HG03460 (cell line): ENCODE measurements at regions not wholly inside any gene's neighbourhood (a gene's known extent, or its start where the extent isn't known, plus 50 kb on each side); places are given as distances from the start of the nearest gene placed in this dataset.

Experiments
- ATAC-seq: cut with Tn5 transposase; IDR thresholded peaks from one replicate; pipeline ENCODE4 v1.9.1; 2021; ENCODE audit not compliant: unreplicated experiment

DNA sequence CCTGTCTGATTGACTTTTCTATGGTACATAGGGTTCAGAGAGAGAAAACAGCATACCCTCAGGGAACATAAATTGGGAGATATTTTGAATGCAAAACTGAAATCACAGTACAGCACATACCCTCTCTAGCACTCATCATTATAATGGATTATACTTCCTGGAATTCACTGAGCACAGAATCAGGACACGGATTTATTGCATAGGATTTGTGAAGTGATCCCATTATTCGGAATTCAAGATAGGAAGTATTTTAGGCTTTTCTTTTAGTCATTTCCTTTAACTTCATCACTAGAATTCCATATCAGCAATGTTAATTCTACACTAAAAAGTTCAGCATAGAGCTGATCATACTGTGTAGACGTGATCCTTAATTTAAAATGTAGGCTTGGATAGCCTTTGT is 407.0 kb downstream of the PID1 start:
- ATAC-seq: no peak

DNA sequence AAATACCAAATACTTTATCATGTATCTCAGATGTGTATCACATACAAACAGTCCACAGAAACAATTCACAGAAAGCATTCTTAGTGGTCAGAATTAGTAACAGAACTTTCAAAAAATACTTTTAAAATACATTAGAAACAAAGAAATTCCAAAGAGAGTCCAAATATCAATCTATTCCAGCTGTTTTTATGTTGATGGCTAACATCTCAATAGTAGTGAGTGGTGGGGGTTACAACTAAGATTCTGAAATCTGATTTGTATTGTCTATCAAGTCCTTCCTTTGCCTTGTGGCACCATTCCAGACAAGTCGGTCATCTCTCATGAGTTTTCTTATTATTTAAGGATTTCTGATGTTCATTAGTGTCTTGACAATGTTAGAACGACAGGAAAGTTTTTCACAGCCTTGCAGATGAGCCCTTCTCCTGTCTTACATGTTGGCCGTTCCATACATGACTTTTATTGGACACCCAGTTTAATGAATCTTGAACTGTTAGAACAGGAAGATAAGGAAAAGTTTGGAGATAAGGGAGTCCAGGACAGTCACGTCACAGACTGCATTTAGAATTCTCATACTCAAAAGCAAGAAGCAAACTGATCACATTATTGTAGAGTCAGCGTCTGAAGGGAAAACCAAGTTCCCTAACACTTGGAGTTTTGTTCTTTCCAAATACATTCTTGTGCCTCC is 410.3 kb downstream of the PID1 start:
- ATAC-seq: no peak

DNA sequence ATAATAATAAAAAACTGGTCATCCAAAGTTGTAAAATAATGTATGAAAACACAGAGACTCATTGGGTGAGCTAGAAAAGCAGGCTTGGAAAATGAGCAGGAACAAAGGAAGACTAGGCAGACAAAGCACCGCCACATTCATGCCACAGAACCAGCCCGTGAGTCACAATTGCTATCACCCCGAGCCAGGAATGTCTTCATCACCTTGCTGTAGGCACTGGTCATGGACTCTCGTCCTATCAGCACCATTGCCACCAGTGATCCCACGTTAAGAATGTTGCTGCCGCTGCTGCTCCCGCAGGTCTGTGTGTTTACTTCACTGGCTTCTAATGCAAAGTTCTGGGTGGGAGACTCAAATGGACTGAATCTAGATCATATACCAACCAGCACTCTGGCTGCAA is 417.9 kb downstream of the PID1 start:
- no peak for ATAC-seq

DNA sequence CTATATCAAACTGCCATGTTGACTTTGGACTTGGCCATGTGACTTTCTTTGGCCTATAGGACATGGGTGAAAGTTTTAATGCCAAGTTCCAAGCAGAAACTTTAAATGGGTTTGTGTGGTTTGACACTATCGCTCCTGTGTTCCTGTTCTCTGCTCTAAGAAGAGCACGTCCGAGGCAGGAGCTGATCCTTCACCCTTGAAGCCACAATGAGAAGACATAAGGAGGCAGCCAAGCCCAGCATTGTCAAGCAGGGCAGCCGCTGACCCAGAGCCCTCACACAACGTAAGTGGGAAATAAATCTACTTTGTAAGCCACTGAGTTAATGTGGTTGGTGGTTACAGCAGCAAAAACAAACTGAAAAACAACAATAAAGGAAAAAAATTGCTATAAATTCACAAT is 422.4 kb downstream of the PID1 start:
- no peak for ATAC-seq

DNA sequence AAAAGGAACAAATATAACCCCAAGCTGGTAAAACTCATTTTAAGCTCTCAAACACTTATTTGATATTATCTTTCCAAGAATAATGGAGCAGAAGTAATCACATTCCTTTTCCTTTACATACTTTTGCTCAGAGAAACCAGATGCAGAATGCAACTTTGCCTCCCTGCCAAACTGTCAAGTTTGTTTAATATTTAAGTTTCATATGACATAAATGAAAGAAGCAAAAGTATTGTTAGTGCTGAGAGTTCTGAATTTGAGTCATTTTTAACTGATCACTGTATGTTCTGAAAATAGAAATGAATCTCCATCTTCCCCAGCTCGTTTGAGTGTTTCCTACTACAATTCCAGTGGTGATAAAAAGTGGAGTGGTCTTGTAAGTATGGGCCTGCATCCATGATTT is 423.4 kb downstream of the PID1 start:
- no peak for ATAC-seq

DNA sequence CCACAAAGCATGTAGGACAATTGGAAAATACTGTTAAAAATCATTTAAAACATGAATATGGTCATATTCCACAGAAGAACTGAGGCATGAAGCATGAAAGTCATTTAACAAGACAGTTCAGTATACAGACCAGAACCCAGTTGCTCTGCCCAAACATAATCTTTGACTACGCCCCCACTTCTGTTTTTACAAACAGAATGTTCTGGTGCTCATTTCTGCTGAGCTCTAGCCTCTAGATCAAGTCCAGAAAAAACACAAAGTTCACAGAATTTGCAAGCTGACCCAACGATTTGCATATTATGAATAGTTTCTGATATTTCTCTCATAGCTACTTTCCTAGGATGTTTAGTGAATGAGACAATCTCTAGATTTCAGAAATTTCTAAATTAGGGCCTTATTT is 424.9 kb downstream of the PID1 start:
- ATAC-seq: no peak

DNA sequence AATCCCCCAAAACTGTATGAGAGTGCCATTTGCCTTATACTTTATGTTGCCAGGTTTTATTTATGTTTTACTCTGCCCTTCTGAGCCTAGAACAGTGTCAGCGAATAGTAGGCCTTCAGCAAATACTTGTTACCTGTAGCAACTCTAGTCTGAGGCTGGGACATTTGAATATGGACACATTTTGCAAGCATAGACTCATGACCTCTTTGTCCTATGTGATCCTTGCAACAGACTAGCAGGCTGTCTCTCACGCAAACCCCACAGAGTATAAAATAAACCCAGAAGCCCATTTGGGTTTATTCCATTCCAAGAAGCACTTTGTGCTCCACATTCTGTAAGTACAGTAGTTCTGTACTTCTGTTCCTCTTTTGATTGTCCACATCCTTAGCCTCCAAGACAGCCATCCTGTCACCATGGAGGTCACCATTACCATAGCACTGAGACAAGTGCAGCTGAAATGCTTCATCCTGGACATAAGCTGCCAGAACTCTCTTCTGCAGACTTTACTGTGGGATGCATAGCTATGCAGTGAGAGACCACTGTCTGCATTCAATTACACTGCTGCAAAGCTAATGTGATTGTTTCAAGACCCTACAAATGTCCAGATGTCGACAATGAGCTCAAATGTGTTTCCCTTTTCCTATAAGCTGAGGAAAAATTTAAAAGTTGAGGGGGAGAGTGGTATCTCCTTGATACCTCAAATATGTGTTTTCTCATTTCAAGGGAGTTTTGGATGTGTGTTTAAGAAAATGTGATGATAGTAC is 425.7 kb downstream of the PID1 start:
- ATAC-seq: no peak

DNA sequence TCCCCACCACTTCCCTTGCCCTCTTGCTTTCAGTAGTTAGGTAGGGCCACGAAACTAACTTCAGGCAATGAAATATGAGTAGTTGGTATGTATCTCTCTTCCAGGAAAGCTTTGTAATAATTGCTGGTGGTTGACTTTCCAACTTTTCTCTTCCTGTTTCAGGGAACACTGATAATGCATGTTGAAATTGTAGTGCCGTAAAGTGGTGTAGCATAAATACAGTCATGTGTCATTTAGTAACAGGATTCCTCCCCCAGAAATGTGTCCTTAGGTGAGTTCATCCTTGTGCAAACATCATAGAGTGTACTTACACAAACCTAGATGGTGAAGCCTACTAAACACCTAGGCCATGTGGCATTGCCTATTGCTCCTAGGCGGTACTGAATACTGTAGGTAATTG is 429.2 kb downstream of the PID1 start:
- ATAC-seq: no peak

DNA sequence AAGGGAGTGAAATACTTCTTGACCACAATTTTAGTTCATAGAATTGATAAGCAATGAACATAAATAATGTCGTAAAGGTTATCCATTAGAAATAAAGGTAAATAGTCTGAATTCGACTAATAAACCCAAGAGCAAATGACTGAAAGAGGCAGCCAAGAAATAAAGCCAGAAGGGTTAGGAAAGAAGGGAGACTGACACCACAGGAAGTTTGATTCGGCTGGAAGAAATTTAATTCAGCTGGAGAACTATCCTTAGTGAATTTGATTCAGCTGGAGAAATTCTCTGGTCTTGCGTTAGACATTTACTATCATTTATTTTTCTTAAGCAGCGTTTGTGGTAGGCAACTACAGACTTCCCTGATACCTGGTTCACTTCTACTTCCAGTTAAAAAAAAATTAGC is 429.6 kb downstream of the PID1 start:
- no peak for ATAC-seq

DNA sequence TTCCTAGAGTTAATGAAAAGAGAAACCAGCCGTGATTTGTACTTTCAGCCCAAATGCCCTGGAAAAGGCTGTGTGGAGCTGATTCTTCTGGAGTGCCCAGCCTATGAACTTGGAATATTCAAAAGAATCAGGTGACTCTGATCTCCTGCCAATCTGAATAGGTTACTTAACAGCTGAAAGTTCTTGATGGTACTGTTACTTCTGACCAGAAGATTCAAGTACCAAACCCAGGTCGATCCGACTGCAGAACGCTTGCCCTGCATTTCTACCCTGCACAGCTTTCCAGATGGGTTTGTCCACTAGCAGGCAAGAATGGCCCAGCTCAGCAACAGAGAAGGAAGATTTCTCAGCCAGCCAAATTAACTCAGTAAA is 430.4 kb downstream of the PID1 start:
- no peak for ATAC-seq

DNA sequence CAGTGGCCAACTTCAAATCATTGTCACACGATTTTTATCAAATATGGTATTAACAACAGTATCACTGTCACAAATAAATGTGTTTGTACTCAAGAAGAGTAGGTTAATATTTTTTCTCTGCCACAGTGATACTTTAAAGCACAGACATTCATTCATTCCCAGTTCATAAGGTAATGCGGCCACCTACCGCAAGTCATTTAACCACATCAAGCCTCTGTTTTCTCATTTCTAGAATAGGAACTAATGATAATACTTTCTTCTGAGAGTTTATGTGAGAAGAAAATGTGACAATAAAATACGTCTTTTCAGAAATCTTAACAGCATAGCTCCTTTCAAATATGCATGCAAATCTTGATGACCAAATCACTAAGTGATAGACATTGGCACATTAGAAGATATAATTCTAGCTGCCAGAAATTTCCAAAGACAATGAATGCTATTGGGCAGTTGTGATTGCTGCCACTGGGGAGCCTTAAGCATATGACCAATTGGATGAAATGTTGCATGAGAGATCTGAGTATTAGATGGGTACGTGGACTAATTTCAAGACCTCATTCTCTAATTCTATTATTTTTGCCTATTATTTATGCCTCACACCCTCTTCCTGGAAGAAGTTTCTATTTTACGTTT is 430.9 kb downstream of the PID1 start:
- no peak for ATAC-seq

DNA sequence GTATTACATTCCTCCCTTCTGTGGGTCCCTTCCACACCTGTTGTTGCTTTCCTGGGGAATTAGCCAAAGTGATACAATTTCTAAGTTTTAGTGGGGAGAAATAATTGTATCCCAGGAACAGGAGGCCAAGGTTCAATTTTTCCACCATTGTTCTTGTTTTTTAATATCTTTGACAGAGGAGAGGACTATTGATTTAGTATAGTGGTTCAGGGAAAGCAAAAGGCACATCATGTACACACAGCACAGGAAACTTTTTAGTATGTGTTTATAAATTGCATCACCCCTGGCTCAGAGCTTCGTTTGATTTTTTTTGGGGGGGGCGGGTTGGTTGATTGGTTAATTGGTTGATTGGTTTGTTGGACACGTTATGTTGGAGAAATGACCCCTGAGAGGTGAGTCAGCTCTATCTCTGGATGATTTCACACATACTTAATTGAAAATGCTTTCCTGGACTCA is 431.6 kb downstream of the PID1 start:
- no peak for ATAC-seq

DNA sequence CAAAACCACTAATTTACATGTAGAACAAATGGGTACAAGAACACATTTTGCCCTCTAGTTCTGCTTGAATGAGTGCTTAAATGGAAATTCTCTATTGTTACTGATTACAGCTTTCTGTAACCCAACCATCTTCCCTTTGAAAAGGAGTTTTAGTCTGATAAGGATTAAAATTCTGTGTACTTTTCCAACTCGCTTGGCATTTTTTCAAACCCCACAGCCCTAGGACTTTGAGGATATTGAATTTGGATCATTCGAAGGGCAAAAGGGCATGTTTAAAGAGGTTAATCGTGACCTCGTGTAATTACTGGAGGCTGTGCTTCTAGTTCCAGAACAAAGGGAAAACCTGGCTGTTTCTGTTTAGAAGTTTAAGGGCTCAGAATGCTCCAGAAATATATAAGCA is 432.3 kb downstream of the PID1 start:
- no peak for ATAC-seq

DNA sequence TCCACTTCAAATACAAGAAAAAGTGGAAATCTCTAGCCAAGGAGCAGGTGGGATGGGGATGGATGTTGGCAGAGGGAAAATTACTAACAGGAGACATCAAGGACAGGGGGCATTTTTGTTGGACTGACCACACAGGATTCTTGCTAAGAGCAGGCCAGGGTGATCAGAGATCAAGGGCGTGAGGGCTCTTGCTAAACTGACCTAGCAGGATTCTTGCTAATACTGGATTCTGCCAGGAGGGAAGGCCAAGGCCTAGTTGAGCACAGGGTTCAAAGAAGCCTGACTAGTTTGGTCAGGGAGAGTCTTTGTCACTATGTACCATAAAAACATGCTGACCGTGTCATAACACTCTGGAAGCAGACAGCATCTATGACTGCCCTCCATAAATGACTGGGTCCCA is 442.7 kb downstream of the PID1 start:
- no peak for ATAC-seq

DNA sequence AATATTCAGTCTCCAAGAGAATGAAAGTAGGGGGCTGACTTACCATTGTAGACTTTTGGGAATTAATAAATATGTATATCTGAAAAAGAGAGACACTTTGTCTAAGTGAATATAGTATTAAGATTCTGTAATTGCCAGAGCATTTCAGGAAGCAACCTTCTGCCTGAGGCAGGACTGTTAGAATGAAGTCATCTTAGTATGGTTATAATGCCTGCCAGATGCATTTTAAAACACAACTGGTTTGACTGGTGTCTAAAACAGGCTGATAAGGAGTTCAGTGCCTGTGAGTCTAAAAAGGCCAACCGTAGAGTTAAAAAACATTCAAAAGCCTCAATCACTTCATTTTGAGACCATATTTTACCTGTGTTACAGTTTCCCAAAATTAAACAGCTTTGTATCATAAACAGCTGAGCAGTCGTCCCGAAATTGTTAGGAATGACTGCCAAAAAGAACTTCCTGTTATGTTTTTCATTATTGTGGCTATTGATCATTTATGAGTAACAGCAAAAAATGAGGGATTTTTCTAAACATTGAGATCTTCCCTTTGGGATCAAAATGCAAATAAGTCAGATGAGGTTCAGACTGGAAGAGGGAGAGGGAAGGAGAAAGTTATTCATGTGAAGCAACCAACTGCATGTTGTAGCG is 443.9 kb downstream of the PID1 start:
- no peak for ATAC-seq

DNA sequence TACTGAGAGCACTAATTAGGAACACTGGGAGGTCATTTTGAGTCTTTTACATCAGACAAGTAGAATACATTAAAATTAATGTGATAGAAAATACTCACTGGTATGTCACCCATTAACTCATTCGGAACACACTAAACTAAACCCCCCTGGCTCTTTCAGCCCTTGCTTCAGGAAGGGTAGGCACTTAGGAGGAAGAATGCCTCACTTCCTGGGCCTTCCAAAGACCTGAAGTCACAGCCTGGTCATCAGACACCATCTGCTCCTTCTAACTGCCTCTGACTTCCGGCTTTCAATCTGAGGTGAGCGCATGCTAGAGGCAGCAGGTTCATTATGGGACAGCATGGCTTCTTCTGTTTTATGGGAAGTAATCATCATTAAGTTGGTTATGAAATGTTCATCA is 451.4 kb downstream of the PID1 start:
- no peak for ATAC-seq

DNA sequence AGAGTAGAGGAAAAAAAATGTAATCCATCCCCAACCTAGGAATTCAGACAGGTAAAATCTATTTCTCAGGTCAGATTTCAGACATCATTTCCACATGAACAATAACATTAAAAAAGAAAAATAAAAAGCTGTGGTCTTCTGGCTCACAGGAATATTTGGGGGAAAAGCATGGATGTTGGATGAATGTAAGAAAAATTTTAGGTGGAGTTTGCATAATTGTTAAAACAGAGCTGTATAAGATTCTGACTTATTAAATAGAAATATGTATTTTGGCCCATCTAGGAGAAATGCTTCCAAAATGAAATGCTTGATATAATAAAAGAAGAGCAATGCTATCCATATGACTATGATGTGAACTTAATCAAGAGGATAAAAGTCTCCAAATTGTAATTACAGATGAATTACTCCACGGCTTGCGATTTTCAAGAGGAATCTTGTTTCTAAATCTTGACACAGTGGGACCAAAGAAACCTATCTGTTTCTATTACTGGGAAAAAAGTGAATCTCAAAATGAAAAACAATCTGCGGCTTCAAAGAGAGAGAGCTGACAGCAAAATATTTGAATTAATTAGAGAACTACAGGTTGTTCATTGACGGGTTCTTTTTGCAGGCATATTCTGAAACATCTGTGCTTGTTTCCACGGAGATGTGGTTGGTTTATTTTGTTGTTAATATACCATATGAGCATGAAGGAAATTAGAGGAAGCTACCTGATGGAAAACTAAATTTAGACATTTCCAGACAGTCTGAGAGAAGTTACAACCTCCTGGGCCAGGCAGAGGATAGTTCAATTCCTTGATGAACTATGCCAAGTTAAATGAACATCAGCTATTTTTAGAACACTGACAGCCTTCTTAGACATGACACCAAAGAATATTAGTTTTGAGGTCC is 468.7 kb downstream of the PID1 start:
- ATAC-seq: no peak

DNA sequence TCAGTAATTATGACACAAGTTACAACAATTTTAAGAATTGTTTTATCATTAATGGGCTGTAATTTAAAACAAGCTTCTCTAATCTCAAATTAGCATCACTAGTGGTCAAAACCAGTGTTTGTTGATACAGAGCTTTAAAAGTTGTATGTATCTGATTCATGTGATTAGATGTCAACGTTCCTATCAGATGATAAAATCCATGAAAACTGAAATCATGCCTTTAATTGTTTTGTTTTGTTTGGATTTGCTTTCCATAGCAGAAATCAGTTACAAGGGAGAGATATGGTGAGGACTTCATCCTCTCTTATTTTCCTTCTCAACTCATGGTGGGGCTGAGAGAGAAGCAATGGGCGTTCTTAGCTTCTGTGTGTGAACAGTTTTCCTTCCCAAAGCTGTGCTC is 469.6 kb downstream of the PID1 start:
- ATAC-seq: no peak

DNA sequence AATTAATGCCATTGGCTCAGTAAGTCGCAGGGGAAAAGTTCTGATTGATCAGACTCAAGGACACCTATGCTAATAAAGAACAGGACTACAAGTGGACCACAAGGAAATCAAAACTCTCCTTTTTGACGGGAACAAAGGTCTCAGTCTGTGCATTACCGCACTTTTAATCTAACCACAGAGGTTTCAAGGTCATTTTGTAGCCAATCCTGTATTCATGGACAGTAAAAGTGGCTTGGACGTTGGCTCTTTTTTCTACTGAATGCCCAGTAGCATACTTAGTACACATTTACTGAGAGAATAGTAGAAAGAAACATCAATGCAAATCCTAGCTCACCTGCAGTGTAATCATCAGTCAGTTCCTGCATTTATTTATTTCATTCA is 471.9 kb downstream of the PID1 start:
- ATAC-seq: no peak

DNA sequence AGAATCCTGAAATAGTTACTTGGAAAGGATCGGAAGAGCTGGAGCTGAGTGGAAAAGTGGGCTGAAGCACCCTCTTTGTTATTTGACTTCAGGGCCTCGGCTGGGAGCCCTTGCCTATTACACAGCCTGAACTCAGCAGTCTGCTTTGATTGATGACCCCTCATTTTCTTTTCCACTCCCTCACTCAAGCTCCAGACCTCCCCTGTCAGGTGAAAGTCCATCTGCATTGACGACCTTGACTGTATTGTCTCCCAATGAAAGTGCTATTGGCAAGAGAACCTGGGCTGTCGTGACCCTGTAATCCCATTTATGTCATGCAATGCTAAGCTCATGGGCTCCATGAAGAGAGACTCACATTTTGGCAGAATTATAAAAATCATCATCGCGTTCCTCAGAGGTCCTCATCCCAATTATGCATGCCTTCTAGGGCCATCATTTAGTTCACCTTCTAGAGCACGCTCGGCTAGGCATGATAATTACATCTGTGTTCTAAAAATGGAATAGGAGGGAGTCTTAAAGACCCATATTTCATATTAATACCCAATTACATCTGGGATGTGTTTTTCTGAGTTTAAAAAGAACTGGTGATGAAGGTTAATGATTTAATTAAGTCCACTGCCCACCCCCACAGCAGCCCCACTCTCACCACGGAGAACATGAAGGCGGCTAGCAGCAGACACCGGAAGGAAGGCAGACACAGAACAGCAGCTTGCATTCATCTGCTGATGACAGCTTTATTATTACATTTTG is 472.5 kb downstream of the PID1 start:
- no peak for ATAC-seq
